ENCODE measurements at regions not wholly inside any gene's neighbourhood (a gene's known extent, or its start where the extent isn't known, plus 50 kb on each side); places are given as distances from the start of the nearest gene placed in this dataset.
A peak's percentile ranks its signal among the peaks of the same experiment; 100 is the strongest.
"Not testable (repeated sequence)": the region's sequence is repeated elsewhere in the genome, so short reads cannot be mapped to it uniquely, and the experiment has no call there.

DNA sequence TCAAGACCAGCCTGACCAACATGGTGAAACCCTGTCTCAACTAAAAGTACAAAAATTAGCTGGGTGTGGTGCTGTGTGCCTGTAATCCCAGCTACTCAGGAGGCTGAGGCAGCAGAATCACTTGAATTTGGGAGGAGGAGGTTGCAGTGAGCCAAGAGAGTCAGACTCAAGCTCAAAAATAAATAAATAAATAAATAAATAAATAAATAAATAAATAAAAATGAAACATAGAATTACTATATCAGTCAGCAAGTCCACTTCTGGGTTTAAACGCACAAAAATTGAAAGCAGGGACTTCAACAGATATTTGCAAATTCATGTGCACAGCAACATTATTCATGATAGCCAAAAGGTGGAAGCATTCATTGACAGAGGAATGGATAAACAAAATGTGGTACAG is 875.2 kb upstream of the ALG10B start:
- not testable (repeated sequence) for H3K4me1 Mint-ChIP-seq (ENCODE audit: unreplicated experiment); DNase-seq (ENCODE audit: extremely low spot score, unreplicated experiment); H3K27me3 Mint-ChIP-seq (ENCODE audit: unreplicated experiment); H3K4me3 Mint-ChIP-seq (ENCODE audit: unreplicated experiment); H3K36me3 Mint-ChIP-seq (ENCODE audit: unreplicated experiment); H3K27ac Mint-ChIP-seq (ENCODE audit: unreplicated experiment)
- peaks cover 49% of the 10 kb centered on the region for H3K9me3 Mint-ChIP-seq (ENCODE audit: unreplicated experiment)

DNA sequence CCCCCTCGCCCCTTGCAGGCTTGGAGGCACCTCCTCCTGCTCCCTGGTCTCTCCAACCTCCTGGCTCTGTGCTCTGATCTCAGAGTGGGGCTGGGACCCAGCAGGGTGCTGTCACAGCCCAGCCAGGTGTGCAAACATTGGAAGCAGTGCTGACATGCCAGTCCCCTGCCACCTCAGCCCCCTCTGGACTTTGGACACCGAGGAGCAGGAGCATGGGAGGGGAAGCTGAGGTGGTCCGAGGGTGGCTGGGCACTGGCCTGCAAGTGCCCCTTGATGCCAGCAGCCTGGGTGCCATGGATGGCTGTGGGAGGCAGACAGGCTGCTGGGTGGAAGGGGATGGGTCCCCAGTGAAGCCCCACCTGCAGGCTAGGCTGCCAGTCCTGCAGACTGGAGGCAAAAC is 860.9 kb upstream of the ALG10B start:
- DNase-seq (ENCODE audit: extremely low spot score, unreplicated experiment); H3K4me3 Mint-ChIP-seq (ENCODE audit: unreplicated experiment); H3K36me3 Mint-ChIP-seq (ENCODE audit: unreplicated experiment); H3K27me3 Mint-ChIP-seq (ENCODE audit: unreplicated experiment); H3K4me1 Mint-ChIP-seq (ENCODE audit: unreplicated experiment); H3K27ac Mint-ChIP-seq (ENCODE audit: unreplicated experiment): not testable (repeated sequence)
- peaks cover 36% of the 10 kb centered on the region for H3K9me3 Mint-ChIP-seq (ENCODE audit: unreplicated experiment)

DNA sequence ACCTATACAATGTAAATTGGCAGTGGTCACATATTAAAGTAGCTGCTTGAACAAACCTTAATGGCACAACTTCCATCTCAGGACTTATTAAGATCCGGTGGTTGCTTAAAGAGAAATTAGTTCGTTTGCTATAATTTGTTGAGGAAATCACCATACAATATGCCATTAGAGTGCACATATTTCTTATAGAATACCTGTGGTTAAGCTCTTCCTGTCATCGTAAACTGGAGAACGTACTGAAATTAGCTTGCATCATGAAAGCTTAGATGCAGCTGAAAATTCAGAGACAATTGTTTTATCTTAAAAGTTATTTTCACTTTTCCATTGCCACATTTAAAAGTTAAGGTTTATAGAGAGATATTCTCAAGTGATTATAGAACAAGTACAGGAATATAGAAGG is 818.6 kb upstream of the ALG10B start:
- DNase-seq (ENCODE audit: extremely low spot score, unreplicated experiment); H3K27ac Mint-ChIP-seq (ENCODE audit: unreplicated experiment); H3K4me3 Mint-ChIP-seq (ENCODE audit: unreplicated experiment); H3K36me3 Mint-ChIP-seq (ENCODE audit: unreplicated experiment); H3K27me3 Mint-ChIP-seq (ENCODE audit: unreplicated experiment); H3K4me1 Mint-ChIP-seq (ENCODE audit: unreplicated experiment): not testable (repeated sequence)
- H3K9me3 Mint-ChIP-seq (ENCODE audit: unreplicated experiment) = peaks cover 37% of the 10 kb centered on the region

DNA sequence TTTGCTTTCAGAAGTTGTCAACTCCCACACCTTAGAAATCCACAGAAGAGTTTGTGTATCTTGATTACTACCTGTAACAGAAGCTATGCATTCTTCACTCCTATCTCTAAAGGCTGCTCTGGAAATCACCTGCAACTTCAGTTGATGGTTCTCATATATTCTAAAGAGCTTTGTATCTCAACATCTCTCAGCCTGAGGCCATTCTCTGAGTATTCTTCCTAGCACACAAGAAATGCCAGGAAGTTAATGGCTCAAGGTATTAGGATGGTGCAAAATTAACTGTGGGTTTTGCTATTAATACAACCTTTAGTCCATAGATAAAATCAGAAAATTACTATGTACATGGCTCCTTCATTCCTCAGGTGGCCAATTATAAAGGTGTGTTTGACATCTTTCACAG is 806.3 kb upstream of the ALG10B start:
- not testable (repeated sequence) for H3K36me3 Mint-ChIP-seq (ENCODE audit: unreplicated experiment); H3K4me3 Mint-ChIP-seq (ENCODE audit: unreplicated experiment); DNase-seq (ENCODE audit: extremely low spot score, unreplicated experiment); H3K27ac Mint-ChIP-seq (ENCODE audit: unreplicated experiment); H3K27me3 Mint-ChIP-seq (ENCODE audit: unreplicated experiment); H3K4me1 Mint-ChIP-seq (ENCODE audit: unreplicated experiment)
- peaks cover 41% of the 10 kb centered on the region for H3K9me3 Mint-ChIP-seq (ENCODE audit: unreplicated experiment)

DNA sequence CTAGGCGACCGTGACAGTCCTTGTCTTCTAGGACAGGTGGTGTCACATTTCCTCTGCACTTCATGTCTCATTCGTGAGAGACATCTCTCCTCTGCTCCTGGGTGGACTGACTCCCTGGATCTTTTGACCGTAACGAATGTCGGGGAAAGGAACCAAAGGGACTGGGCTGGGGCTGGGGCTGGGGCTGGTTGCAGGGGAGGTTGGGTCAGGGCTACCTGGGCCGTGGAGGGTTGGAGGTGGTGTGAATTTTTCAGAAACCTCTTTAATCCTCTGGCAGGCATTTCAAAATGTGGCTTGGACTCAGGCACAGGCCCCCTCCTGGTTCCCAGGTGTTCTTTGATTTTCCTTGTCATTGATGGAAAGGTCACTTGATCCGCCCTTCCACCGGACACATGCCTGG is 776.0 kb upstream of the ALG10B start:
- peaks cover 32% of the 10 kb centered on the region for H3K9me3 Mint-ChIP-seq (ENCODE audit: unreplicated experiment)
- not testable (repeated sequence) for H3K27me3 Mint-ChIP-seq (ENCODE audit: unreplicated experiment); H3K27ac Mint-ChIP-seq (ENCODE audit: unreplicated experiment); H3K36me3 Mint-ChIP-seq (ENCODE audit: unreplicated experiment); H3K4me3 Mint-ChIP-seq (ENCODE audit: unreplicated experiment); H3K4me1 Mint-ChIP-seq (ENCODE audit: unreplicated experiment)
- DNase-seq (ENCODE audit: extremely low spot score, unreplicated experiment) = peak; percentile 72

DNA sequence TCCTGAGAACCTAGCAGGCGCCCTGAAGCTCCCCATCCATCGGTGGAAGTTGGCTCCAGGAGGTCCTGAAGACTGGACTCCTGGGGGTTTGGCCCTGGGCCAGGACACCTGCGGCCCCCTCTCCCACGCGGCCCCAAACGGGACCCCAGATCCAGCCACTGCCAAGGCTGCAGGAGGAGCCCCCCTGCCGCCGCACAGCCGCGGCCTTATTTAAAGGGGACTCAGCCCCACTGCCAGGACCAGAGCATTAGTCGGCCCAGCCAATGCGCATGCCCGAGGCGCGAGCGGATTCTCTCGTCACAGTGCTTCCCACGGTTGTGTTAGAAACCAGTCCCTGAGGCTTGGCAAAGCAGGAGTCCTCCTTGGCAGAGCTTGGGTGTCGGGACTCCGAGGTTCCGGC is 775.2 kb upstream of the ALG10B start:
- DNase-seq (ENCODE audit: extremely low spot score, unreplicated experiment) = peak; percentile 80
- no peaks in the 10 kb centered on the region for H3K36me3 Mint-ChIP-seq (ENCODE audit: unreplicated experiment)
- TF ChIP-seq, protein P1, sequence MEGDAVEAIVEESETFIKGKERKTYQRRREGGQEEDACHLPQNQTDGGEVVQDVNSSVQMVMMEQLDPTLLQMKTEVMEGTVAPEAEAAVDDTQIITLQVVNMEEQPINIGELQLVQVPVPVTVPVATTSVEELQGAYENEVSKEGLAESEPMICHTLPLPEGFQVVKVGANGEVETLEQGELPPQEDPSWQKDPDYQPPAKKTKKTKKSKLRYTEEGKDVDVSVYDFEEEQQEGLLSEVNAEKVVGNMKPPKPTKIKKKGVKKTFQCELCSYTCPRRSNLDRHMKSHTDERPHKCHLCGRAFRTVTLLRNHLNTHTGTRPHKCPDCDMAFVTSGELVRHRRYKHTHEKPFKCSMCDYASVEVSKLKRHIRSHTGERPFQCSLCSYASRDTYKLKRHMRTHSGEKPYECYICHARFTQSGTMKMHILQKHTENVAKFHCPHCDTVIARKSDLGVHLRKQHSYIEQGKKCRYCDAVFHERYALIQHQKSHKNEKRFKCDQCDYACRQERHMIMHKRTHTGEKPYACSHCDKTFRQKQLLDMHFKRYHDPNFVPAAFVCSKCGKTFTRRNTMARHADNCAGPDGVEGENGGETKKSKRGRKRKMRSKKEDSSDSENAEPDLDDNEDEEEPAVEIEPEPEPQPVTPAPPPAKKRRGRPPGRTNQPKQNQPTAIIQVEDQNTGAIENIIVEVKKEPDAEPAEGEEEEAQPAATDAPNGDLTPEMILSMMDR (IDR thresholded peaks at IDR 0.05) = no peak
- H3K27ac Mint-ChIP-seq (ENCODE audit: unreplicated experiment) = no peak overlapping the region
- no peaks in the 10 kb centered on the region for H3K27me3 Mint-ChIP-seq (ENCODE audit: unreplicated experiment)
- no peak overlapping the region for H3K4me3 Mint-ChIP-seq (ENCODE audit: unreplicated experiment)
- H3K4me1 Mint-ChIP-seq (ENCODE audit: unreplicated experiment) = no peaks in the 10 kb centered on the region
- H3K9me3 Mint-ChIP-seq (ENCODE audit: unreplicated experiment) = peaks cover 32% of the 10 kb centered on the region

DNA sequence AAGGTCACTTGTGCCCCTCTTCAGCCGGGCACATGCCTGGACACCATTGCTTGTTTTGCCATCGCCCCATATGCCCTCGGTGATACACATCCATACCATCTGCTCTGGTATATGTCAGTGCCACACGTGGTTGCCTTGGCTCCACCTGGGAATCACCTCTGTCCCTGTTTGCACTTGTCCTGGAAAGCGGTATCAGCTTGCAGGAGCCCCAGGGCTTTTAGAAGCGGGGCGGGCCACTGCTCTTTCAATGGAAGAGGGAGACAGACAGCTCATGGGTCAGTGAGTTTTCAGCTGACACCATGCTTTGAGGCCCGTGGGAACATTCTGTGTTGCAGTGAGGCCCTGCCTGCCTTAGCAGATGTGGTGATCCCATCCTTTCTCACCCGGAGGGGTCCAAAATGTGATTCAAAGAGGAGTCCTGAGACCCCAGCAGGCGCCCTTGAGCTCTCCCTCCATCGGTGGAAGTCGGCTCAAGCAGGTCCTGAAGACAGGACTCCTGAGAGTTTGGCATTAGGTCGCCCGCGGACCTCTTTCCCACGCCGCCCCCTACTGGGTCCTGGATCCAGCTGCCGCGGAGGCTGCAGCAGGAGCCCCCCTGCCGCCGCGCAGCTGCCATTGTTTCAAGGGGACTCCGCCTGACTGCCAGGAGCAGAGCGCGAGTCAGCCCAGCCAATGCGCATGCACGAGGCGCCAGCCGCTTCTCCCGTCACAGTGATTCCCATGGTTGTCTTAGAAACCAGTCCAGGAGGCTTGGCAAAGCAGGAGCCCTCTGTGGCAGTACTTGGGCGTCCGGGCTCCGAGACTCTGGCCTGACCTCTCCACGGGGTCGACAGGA is 773.2 kb upstream of the ALG10B start:
- Mint-ChIP-seq H3K9me3 (ENCODE audit: unreplicated experiment) (peaks cover 28% of the 10 kb centered on the region), H3K36me3 (ENCODE audit: unreplicated experiment) (no peaks in the 10 kb centered on the region), H3K27ac (ENCODE audit: unreplicated experiment) (no peak overlapping the region), H3K4me3 (ENCODE audit: unreplicated experiment) (no peak overlapping the region), H3K27me3 (ENCODE audit: unreplicated experiment) (no peaks in the 10 kb centered on the region), H3K4me1 (ENCODE audit: unreplicated experiment) (no peaks in the 10 kb centered on the region)
- DNase-seq (ENCODE audit: extremely low spot score, unreplicated experiment) = peak; percentile 80
- TF ChIP-seq, protein P1 (IDR thresholded peaks at IDR 0.05) = no peak

All from osteocyte (in vitro differentiated cells).